Prostate gland (tissue), 2 donors: ENCODE measurements at regions not wholly inside any gene's neighbourhood (a gene's known extent, or its start where the extent isn't known, plus 50 kb on each side); places are given as distances from the start of the nearest gene placed in this dataset.

Experiments
- CTCF ChIP-seq, 4 experiments: fragments of 200-600 bp in 2 of 4; fragments of 450-650 bp in 2 of 4; sonication (generic) in 2 of 4; IDR thresholded peaks; 1 replicate in 3 of 4; 2 replicates in 1 of 4; pipeline ENCODE4 v1.5.1; 2016 to 2019; ENCODE audit warnings: antibody characterized with exemption in 4 of 4, mild to moderate bottlenecking in 2 of 4, moderate library complexity in 2 of 4
- POLR2AphosphoS5 ChIP-seq: sonication (generic); formaldehyde crosslinking; IDR thresholded peaks from one replicate; pipeline ENCODE4 v1.6.1; 2017; ENCODE audit warnings: antibody characterized with exemption

- TF ChIP-seq CTCF (IDR thresholded peaks at IDR 0.05) (no peak), POLR2AphosphoS5 (no peak)
These were observed 260.2 kb upstream of the N4BP1 start for GRCh38 chr16:48870141-48870540.
